Esophagus squamous epithelium (tissue), 5 donors: ENCODE measurements at regions not wholly inside any gene's neighbourhood (a gene's known extent, or its start where the extent isn't known, plus 50 kb on each side); places are given as distances from the start of the nearest gene placed in this dataset.

ENCODE experiments used
- DNase-seq: peaks from one replicate; lab custom pipeline; 2025; lab: John Stamatoyannopoulos, UW
- H3K27ac ChIP-seq, 4 donors: fragments of 200-600 bp; sonication (generic); one replicate each; pipeline ENCODE4 v1.5.1; 2016 to 2019; ENCODE audit warnings: mild to moderate bottlenecking in 1 of 4
- H3K27me3 ChIP-seq, 4 donors: fragments of 200-600 bp; sonication (generic); 1 replicate in 3 of 4; 2 replicates in 1 of 4; pipeline versions ENCODE4 v1.5.1 to v1.6.0; 2017 to 2021; ENCODE audit warnings: antibody characterized with exemption in 1 of 4
- H3K36me3 ChIP-seq, 3 donors: fragments of 200-600 bp; sonication (generic); one replicate each; pipeline ENCODE4 v1.5.1; 2016 to 2019
- H3K4me1 ChIP-seq, 3 donors: fragments of 200-600 bp; sonication (generic); one replicate each; pipeline ENCODE4 v1.5.1; 2017 to 2019
- H3K4me3 ChIP-seq, 4 donors: fragments of 200-600 bp; sonication (generic); 1 replicate in 3 of 4; 2 replicates in 1 of 4; pipeline ENCODE4 v1.5.1; 2016 to 2019; ENCODE audit warnings: mild to moderate bottlenecking in 2 of 4, moderate library complexity in 1 of 4
- H3K9me3 ChIP-seq, 3 donors: fragments of 200-600 bp; sonication (generic); one replicate each; pipeline ENCODE4 v1.5.1; 2016 to 2019
- POLR2A ChIP-seq, 4 donors: fragments of 450-650 bp; IDR thresholded peaks; one replicate each; pipeline ENCODE4 v1.6.1; 2017; ENCODE audit warnings: antibody characterized with exemption in 4 of 4, mild to moderate bottlenecking in 4 of 4, moderate library complexity in 3 of 4
- WGBS, 2 donors: methylation state at CpG; one replicate each; pipeline ENCODE4 v1.1.5; 2018; 5-methylcytosine and 5-hydroxymethylcytosine counted together
- intact Hi-C: fragments of 100-400 bp; cut with DNase I; formaldehyde crosslinking; loops from one replicate; pipeline ENCODE4 v1.15.0; 2022
- TF ChIP-seq, protein P1 (sequence below), 6 experiments: fragments of 450-650 bp in 4 of 6; fragments of 200-600 bp in 2 of 6; sonication (generic) in 2 of 6; IDR thresholded peaks; one replicate each; pipeline ENCODE4 v1.5.1; 2016 to 2019; ENCODE audit warnings: antibody characterized with exemption in 6 of 6, mild to moderate bottlenecking in 4 of 6, moderate library complexity in 4 of 6
- donor health status: DM: yes; HTN: yes; CAD: no.

DNA sequence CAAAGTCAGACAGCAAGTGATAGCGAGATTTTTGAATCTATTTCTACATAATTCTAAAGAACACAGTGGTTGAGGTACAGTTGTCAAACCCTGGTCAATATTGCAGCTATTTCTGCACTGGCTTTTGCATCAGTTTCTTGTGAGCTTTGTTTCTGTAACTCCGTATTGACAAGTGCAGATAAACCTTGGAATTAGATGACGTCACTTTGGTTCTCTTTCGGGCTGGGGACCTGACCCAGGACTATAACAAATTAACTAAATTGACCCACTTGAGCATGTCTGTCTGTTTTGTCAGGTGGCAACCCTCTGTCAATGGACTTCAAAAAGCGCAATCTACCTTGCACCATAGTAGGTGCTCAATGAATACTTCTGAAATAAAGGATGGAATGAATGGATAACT, 418.4 kb upstream of the SGCD start:
- H3K9me3 ChIP-seq = no peaks in the 10 kb centered on the region
- TF ChIP-seq POLR2A (IDR thresholded peaks at IDR 0.05) = no peak
- TF ChIP-seq, protein P1, sequence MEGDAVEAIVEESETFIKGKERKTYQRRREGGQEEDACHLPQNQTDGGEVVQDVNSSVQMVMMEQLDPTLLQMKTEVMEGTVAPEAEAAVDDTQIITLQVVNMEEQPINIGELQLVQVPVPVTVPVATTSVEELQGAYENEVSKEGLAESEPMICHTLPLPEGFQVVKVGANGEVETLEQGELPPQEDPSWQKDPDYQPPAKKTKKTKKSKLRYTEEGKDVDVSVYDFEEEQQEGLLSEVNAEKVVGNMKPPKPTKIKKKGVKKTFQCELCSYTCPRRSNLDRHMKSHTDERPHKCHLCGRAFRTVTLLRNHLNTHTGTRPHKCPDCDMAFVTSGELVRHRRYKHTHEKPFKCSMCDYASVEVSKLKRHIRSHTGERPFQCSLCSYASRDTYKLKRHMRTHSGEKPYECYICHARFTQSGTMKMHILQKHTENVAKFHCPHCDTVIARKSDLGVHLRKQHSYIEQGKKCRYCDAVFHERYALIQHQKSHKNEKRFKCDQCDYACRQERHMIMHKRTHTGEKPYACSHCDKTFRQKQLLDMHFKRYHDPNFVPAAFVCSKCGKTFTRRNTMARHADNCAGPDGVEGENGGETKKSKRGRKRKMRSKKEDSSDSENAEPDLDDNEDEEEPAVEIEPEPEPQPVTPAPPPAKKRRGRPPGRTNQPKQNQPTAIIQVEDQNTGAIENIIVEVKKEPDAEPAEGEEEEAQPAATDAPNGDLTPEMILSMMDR (IDR thresholded peaks at IDR 0.05) = no peak
- H3K4me1 ChIP-seq = no peaks in the 10 kb centered on the region
- no peaks in the 10 kb centered on the region for H3K27me3 ChIP-seq
- no peak for DNase-seq
- WGBS, 2 donors = 68 to 83% methylated on average over 5 of the region's 5 CpGs
- no peak overlapping the region for H3K27ac ChIP-seq
- intact Hi-C loops = no loop called here
- no peaks in the 10 kb centered on the region for H3K36me3 ChIP-seq
- no peak overlapping the region for H3K4me3 ChIP-seq

DNA sequence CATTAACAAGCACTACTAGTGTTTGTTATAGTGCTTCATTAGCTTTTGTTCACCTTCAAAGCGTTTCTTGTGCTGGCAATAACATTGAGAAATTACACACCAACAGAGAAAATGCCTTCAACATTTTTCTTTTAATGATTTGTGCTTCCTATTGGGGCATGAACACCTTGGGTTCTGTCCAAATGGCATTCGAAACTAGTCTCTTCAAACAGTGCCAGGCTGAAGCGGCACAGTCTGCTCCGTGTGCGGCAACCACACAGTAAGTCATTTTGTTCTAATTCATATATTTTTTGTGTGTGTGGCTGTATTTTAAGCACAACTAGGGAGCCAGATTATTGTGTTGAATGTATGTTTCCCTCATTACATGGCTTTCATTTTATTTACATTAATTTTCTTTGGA, 414.7 kb upstream of the SGCD start:
- Histone ChIP-seq H3K4me3 (no peak overlapping the region), H3K9me3 (no peaks in the 10 kb centered on the region), H3K27ac (no peak overlapping the region), H3K4me1 (no peaks in the 10 kb centered on the region), H3K27me3 (no peaks in the 10 kb centered on the region), H3K36me3 (no peaks in the 10 kb centered on the region)
- 48 to 58% methylated on average over 5 of the region's 5 CpGs for WGBS, 2 donors
- no peak for DNase-seq
- no peak for TF ChIP-seq POLR2A (IDR thresholded peaks at IDR 0.05)
- TF ChIP-seq, protein P1 (IDR thresholded peaks at IDR 0.05) = no peak
- intact Hi-C loops = no loop called here

DNA sequence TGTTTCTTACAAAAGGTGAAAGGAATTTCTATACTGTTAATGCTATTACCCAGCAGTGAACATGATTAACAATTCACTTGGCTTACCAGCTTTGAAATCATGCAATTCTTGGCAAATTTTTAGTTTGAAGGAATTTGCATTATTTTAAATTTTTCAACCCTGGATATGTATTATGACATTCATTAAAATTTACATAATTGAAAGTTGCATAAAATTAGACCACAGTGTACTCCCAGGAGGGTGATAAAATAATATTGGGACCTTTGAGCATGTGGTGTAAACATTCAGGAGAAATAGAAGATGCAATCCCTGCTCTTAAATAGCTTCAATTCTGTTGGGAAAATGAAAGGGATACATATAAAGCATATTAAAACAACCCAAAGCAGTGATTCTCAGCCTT, 412.2 kb upstream of the SGCD start:
- H3K4me3 ChIP-seq = no peak overlapping the region
- TF ChIP-seq POLR2A (IDR thresholded peaks at IDR 0.05) = no peak
- TF ChIP-seq, protein P1 (IDR thresholded peaks at IDR 0.05) = no peak
- no peaks in the 10 kb centered on the region for H3K9me3 ChIP-seq
- intact Hi-C loops = no loop called here
- H3K36me3 ChIP-seq = no peaks in the 10 kb centered on the region
- no peak for DNase-seq
- no peak overlapping the region for H3K27ac ChIP-seq
- H3K4me1 ChIP-seq = no peaks in the 10 kb centered on the region
- no peaks in the 10 kb centered on the region for H3K27me3 ChIP-seq

DNA sequence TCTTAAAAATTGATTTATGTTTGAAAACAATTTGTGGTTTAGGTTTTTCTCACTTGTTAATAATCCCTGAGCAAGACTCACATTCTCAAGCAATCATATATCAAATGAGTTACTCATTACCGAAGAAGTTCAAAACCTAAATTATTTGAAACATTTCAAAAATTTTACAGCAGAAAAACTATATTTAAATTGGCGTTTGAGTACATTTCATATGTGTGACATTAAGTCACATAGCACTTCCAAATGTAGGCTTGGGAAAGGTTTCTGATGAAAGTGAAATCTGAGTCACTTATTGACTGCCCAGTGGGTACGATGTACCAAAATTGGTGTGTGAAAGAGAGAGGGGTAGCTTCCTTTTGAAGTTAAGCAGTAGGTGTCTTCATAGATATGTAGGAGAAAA, 411.4 kb upstream of the SGCD start:
- Histone ChIP-seq H3K27ac (no peak overlapping the region), H3K4me1 (no peaks in the 10 kb centered on the region), H3K4me3 (no peak overlapping the region), H3K9me3 (no peaks in the 10 kb centered on the region), H3K27me3 (no peaks in the 10 kb centered on the region), H3K36me3 (no peaks in the 10 kb centered on the region)
- no peak for DNase-seq
- TF ChIP-seq, protein P1 (IDR thresholded peaks at IDR 0.05) = no peak
- TF ChIP-seq POLR2A (IDR thresholded peaks at IDR 0.05) = no peak
- whole genome bisulfite sequencing, 2 donors = 47 to 66% methylated on average over 3 of the region's 3 CpGs
- intact Hi-C loops = no loop called here

- intact Hi-C loops = no loop called here
- H3K9me3 ChIP-seq = no peaks in the 10 kb centered on the region
Measured at GRCh38 chr5:155919126-155919525, 407.8 kb upstream of the SGCD start.

More at GRCh38 chr5:155919126-155919525, 407.8 kb upstream of the SGCD start:
- Histone ChIP-seq H3K27me3 (no peaks in the 10 kb centered on the region), H3K4me1 (no peaks in the 10 kb centered on the region), H3K27ac (no peak overlapping the region), H3K36me3 (no peaks in the 10 kb centered on the region), H3K4me3 (no peak overlapping the region)
- DNase-seq = no peak
- 51 to 57% methylated on average over 2 of the region's 2 CpGs for WGBS, 2 donors
- no peak for TF ChIP-seq POLR2A (IDR thresholded peaks at IDR 0.05)
- TF ChIP-seq, protein P1 (IDR thresholded peaks at IDR 0.05) = no peak
